K562 (cell line): ENCODE measurements at regions not wholly inside any gene's neighbourhood (a gene's known extent, or its start where the extent isn't known, plus 50 kb on each side); places are given as distances from the start of the nearest gene placed in this dataset.

Source experiments
- CBFA2T2 ChIP-seq: fragments of 450-650 bp; conservative IDR thresholded peaks from 2 replicates; pipeline ENCODE4 v1.6.1; 2017; ENCODE audit warnings: mild to moderate bottlenecking
- KDM5B ChIP-seq: fragments of 200-600 bp; sonication (generic); IDR thresholded peaks from 2 replicates; pipeline ENCODE4 v1.6.1; 2012; ENCODE audit warnings: low read depth, mild to moderate bottlenecking, moderate library complexity, low read length, control low read depth, inconsistent platforms; ENCODE audit not compliant: insufficient replicate concordance
- MTA3 ChIP-seq: fragments of 450-650 bp; formaldehyde crosslinking; IDR thresholded peaks from 2 replicates; pipeline ENCODE4 v1.6.1; 2017; ENCODE audit warnings: mild to moderate bottlenecking, borderline replicate concordance
- ZNF316 ChIP-seq: fragments of 450-650 bp; IDR thresholded peaks from 2 replicates; pipeline ENCODE4 v1.6.1; 2016
- TF ChIP-seq, protein P1 (sequence below), 2 experiments: fragments of 450-650 bp; IDR thresholded peaks; 2 replicates each; pipeline ENCODE4 v1.6.1; 2016; ENCODE audit warnings: mild to moderate bottlenecking in 2 of 2, borderline replicate concordance in 1 of 2, low read depth in 1 of 2, moderate library complexity in 1 of 2
- TF ChIP-seq, protein P2 (sequence below): sonication (generic); formaldehyde crosslinking; IDR thresholded peaks from 2 replicates; pipeline ENCODE4 v1.9.0; 2022; ENCODE audit warnings: mild to moderate bottlenecking, missing genetic modification reagents

GRCh38 chr15:39448409-39448808 is 132.5 kb upstream of the THBS1 start (continued):
- TF ChIP-seq, protein P1, sequence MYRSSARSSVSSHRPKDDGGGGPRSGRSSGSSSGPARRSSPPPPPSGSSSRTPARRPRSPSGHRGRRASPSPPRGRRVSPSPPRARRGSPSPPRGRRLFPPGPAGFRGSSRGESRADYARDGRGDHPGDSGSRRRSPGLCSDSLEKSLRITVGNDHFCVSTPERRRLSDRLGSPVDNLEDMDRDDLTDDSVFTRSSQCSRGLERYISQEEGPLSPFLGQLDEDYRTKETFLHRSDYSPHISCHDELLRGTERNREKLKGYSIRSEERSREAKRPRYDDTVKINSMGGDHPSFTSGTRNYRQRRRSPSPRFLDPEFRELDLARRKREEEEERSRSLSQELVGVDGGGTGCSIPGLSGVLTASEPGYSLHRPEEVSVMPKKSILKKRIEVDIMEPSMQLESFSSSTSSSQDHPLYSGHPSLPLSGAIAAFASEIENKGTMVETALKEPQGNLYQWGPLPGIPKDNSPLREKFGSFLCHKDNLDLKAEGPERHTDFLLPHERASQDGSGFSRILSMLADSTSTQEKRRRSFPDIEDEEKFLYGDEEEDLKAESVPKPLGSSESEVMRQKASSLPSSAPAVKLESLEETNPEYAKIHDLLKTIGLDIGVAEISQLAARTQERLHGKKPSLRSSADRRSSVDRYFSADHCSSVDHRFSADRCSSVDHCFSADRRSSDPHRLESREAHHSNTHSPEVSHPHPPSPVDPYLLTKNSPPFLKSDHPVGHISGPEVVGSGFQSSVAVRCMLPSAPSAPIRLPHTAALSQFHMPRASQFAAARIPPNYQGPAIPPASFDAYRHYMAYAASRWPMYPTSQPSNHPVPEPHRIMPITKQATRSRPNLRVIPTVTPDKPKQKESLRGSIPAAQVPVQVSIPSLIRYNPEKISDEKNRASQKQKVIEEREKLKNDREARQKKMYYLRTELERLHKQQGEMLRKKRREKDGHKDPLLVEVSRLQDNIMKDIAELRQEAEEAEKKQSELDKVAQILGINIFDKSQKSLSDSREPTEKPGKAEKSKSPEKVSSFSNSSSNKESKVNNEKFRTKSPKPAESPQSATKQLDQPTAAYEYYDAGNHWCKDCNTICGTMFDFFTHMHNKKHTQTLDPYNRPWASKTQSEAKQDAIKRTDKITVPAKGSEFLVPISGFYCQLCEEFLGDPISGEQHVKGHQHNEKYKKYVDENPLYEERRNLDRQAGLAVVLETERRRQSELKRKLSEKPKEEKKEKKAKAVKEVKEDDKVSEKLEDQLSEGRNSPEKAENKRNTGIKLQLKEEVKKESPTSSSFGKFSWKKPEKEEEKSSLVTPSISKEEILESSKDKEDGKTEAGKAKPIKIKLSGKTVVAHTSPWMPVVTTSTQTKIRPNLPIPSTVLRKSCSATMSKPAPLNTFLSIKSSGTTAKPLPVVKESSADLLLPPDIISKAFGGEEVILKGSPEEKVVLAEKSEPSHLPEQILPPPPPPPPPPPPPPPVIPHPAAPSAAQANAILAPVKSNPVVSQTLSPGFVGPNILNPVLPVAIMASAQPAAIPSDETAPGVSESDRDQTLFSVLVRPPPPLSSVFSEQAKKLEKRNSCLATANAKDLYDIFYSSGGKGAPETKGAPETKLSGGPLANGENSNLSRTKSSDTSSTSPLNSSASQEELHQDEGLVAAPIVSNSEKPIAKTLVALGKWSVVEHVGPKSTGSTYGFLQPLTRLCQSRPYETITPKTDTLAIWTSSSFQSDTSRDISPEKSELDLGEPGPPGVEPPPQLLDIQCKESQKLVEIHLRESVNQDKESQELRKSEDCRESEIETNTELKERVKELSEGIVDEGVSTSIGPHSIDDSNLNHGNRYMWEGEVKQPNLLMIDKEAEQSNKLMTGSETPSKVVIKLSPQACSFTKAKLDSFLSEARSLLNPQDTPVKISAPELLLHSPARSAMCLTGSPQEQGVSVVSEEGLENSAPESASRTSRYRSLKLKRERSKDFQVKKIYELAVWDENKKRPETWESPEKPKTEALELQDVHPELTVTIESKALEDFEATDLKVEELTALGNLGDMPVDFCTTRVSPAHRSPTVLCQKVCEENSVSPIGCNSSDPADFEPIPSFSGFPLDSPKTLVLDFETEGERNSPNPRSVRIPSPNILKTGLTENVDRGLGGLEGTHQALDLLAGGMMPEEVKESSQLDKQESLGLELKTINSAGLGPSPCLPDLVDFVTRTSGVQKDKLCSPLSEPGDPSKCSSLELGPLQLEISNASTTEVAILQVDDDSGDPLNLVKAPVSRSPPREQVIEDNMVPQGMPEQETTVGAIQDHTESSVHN (IDR thresholded peaks at IDR 0.05; ENCODE audit: borderline replicate concordance in 1 of 2, low read depth in 1 of 2), result no peak
- no peak for TF ChIP-seq KDM5B
- no peak for TF ChIP-seq ZNF316
- TF ChIP-seq MTA3, result no peak
- TF ChIP-seq CBFA2T2, result no peak
- TF ChIP-seq, protein P2, sequence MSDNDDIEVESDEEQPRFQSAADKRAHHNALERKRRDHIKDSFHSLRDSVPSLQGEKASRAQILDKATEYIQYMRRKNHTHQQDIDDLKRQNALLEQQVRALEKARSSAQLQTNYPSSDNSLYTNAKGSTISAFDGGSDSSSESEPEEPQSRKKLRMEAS (CRISPR knock-in tag), result no peak
- TF ChIP-seq, all 486 proteins: peak for 0
